ENCODE measurements at regions not wholly inside any gene's neighbourhood (a gene's known extent, or its start where the extent isn't known, plus 50 kb on each side); places are given as distances from the start of the nearest gene placed in this dataset.

- TF ChIP-seq CTCF (conservative IDR thresholded peaks at IDR 0.05; ENCODE audit: low read depth, low read length) (no peak), EZH2 (IDR thresholded peaks at IDR 0.05; ENCODE audit: borderline replicate concordance, low read depth, low read length, poor library complexity, severe bottlenecking) (no peak)
Observed at GRCh38 chr5:145678255-145678654, 156.9 kb downstream of the PRELID2 start.

Data from A673 (cell line).